Amniotic stem cell (primary cell): ENCODE measurements at regions not wholly inside any gene's neighbourhood (a gene's known extent, or its start where the extent isn't known, plus 50 kb on each side); places are given as distances from the start of the nearest gene placed in this dataset.
"Not testable (repeated sequence)": the region's sequence is repeated elsewhere in the genome, so short reads cannot be mapped to it uniquely, and the experiment has no call there.

Source experiments
- DNase-seq: peaks from one replicate; lab custom pipeline; 2025; lab: John Stamatoyannopoulos, UW

DNA sequence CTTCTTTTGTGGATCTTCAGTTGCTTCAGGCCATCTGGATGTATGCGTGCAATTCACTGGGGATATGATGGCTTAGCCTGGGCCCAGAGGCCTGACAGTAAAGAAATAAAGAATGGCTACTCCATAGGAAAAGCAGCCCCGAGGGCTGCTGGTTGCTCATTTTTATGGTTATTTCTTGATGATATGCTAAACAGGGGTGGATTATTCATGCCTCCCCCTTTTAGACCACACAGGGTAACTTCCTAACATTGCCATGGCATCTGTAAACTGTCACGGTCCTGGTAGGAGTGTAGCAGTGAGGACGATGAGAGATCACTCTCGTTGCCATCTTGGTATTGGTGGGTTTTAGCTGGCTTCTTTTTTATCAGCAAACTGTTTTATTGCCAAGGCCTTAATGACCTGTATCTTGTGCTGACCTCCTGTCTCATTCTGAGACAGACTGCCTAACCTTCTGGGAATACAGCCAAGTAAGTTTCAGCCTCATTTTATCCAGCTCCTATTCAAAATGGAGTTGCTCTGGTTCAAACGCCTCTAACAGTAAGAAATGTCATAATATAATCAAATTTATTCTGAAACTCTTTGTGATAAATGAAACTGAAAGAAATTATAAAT, 60.5 kb downstream of the DSEL start:
- no peak for DNase-seq

DNA sequence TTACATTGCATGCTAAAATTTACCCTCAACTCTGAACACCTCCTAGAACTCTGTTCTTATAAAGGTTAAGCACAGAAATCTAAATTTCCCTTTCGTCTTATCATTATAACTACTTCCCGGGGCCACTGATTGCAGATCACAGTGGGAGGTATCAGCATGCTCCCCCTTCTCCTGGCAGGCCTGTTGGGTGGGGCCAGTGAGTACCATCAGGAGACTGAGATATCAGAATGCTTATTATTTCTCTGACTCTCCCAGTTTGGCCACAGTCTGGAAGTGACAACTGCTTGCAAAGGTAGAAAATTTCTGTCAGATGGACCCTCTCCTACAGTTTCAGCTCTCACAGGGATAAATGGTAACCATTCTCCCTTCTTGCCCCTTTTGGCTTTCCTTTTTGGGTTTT, 62.6 kb downstream of the DSEL start:
- DNase-seq, result no peak

DNA sequence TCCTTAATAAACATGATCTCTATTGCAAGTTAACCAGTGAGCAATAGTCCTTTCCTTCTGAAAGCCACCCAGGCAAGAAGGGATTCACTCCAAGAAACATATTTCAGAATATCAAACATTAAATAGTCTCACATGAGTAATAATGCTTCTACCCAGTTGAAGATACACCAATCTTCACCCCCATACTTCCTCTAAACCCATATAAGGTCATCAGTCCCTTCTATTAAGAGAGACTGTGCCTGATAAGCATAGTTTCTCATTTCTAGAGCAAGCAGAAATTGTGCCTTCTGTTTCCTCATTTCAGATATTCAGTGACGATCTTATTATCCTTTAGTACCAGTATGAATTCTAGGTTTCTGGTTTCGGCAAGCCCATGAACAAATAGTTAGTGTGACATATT, 64.6 kb downstream of the DSEL start:
- no peak for DNase-seq

DNA sequence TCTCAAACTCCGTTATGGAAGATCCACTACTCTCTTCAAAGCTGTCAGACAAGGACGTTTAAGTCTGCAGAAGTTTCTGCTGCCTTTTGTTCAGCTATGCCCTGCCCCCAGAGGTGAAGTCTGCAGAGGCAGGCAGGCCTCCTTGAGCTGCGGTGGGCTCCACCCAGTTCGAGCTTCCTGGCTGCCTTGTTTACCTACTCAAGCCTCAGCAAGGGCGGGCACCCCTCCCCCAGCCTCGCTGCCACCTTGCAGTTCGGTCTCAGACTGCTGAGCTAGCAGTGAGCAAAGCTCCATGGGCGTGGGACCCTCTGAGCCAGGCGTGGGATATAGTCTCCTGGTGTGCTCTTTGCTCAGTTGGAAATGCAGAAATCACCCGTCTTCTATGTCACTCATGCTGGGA, 65.4 kb downstream of the DSEL start:
- not testable (repeated sequence) for DNase-seq

DNA sequence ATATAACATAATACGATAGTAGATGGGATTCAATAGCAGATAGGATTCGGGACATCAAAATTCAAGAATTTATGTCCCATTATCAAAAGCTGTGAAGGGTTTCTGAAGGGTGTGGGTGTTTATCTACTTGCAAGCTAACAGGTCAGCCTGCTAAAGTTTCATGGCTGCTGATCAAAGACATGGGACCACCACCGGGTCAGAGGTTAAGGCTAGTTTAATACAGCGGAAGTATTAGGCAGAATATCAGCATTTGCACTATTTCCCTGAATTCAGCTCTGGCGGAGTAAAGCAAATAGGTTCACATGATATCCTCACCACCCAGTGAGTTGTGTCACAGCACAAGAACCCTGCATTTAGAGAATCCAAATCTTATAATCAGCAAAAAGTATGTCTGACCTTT, 82.5 kb downstream of the DSEL start:
- DNase-seq, result no peak

DNA sequence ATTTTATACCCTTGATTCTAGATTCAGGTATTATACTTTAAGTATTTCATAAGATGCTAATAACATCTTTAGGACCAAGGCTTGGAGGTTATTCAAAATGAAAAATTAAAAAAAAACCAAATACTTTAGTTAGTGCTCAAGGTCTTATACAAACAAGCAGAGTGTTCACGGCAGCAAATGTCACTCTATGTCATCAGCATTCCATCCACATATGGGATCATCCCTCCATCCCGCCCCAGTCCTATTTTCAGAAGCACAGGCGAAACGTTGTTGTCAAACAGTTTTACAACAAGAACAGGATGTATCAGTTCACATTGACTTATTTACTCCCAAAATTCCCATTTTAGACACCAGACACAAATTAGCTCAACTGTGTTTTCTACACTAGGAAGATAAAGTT, 83.7 kb downstream of the DSEL start:
- no peak for DNase-seq

DNA sequence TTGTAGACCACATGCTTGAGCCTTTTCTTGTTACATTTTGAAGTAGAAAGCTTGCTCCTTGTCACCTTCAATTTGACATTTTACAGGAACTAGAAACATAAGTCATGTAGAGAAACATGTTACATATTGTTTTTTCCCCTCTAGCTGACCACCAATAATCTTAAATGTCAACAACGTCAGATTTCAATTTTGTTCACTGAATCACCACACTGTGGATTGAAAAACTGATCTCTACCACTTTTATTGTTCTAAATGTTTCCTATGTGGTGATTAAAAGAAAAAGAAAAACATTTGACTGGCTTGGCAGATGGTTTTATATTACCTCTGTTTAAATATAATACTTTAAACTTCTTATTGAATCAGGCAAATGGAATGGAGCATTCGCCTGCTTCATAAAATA, 87.7 kb downstream of the DSEL start:
- DNase-seq, result peak; percentile 52

DNA sequence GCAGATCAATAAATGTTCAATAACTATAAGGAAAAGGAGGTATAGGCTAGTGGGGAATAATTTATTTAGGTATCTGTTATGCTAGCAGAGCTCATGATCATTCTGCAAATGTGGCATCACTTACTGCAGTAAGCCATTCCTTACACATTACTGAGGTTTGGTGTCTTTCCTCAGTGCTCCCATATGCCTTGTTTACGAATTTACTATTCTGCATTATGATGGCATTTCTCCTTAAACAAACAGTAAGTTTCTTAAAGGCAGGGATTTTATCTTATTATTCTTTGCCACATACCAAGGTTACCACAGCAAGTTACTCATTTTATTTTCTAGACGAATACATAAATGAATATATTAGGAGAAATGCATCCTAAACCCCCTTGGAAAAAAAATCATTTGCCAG, 88.4 kb downstream of the DSEL start:
- peak; percentile 49 for DNase-seq

DNA sequence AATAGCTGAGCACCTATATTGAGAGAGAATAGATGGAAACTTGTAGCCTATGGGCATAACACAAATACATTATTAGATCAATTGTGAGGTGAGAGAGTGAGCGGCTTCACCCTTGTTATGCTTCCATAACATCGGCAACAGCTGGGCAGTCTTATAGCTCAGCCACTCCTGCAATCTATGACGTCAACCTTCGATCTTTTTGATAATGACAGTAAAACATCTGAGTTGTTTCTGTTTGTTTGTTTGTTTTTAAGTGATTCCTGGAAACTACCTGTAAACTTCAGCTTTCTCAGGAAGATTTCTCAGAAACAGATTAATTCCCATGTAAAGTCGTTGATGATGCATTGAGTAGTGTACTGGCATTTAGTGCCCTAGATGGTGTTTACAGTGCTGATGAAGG, 90.0 kb downstream of the DSEL start:
- DNase-seq, result no peak

DNA sequence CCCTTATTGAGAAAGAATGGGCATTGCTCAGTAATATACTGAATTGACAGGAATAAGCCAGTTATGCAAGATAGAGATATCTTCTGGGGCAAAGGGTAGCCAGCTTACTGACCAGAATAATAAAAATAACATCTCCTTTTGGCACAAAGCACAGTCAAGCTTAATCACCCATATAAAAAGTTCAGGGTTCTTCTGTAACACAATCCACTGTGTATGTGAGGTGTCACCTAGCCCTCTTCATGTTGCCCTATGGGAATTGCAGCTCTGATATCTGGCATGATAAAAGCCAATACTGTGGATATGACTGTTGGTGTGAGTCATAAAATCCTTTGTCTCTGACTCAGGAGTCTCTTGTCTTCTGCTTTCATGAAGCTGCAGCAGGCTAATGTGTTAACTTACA, 90.8 kb downstream of the DSEL start:
- peak; percentile 53 for DNase-seq

DNA sequence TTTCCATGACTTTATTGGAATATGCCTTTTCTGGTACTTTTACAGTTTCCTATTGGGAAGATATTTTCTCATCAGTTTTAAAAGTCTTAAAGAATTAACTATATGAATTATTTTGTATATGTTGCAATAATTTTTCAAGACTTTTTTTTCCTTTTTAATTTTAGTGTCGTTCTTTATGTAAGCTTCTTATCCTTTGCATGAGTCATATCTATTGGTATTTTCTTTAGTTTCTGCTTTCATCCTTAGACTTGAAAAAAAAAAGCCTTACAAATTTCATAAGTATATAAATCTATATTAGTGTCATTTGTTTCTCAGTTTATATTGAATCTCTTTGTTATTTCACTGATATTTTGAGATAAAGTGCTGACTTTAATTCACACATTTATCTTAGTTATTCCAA, 94.9 kb downstream of the DSEL start:
- no peak for DNase-seq

DNA sequence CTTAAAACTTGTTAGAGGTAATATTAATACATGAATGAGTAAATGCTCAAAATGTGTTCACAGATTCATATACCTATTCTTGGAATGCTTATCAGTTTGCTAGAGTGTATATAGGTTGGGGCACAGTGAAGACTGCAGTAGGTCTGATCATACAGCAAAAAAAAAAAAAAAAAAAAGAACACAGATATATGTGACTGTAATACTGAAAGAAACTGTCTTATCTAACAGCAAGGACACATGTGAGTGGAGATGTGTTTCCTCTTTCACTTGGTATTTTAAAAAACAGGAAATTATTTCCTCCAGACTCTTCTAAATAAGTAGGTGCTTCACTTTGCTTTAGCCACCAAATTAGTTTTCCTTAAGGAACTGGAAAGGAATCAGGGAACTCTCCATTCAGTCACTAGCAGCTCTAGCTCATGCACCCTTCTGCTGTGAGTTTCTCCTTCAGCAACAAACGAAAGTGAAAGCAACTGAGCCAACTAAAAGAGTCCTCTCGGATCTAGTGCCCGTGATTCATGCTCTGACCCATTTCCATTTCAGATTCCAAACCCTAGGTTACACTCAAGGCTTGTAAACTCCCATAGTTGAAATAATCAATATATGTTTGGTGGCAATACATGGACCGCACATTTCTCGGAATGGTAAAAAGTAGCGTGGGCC, 98.5 kb downstream of the DSEL start:
- no peak for DNase-seq

DNA sequence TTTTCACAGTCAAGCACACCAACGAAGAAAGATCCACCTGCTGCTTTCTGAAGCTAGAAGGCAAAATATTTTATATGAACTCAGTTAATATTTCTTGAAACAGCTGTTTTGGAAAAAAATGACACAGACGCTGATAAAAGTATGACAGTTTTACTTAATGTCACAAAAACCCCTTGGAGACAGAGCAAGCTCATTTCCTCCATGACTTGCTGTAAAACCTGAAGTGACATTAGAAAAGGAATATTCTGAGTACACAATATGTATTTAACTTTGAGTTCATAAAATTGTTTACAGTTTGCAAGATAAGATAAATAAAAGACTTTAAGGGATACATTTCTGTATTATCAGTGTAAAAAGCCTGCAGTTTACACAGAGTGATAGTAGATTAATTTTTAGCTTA, 105.4 kb downstream of the DSEL start:
- DNase-seq, result no peak

DNA sequence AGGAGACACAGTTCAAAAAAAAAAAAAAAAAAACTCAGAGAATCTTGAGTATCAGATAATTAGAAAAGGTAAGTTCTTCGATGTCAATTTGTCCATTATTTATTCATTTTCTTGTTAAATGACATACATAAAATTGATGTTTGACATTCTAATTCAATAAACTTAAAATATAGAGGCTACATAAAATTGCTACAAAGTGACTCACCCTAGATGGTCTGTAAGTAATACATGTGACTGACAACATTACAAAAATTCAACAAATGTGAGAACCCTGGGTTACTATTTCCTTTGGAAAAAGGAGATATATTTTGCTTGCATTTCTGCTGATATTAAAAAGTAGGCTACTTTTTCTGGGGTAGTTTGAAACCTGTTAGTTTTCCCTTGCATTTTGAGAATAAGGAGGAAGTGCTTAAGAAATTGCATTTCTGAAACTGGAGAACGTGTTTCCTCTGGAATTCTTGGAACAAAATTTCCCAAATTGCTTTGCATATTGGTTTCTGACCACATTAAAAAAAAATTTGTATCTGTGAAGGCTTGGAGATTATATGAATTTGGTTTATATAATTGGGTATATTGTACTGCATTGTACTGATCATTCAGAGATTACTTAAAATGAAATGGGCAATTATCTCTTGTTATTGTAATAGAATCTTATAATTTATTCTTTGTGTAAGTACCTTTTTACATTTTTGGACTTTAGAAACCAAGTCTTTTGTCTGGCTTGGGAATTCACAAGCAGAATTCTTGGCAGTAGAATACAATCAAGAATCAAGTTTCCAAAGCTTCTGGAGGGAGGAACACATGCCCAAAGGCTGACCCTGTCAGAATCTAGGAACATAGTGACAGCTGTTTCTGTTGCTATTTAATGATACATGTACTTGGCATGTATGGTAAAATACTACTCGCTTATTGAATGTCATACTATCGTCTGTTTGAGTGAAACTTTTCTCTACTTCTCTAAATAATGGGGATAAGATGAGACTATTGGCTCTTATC, 106.1 kb downstream of the DSEL start:
- DNase-seq, result no peak

DNA sequence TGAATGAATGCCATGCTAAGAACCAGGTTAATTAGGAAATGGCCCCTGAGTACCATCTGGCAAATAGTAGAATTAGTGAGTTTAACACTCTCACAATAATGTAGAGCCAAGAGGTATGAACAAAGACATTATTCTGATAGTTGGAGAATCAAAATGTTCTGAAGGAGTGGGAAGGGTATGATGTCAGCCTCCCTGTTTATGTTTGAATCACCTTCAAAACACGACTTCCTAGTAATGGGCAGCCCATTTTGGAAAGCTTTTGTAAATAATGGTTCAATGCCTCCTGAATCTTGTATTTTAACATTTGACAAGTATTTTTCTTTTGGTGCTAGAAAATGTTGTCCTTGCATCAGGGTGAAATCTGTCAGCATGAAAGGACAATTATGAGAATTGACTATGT, 108.3 kb downstream of the DSEL start:
- DNase-seq, result no peak

DNA sequence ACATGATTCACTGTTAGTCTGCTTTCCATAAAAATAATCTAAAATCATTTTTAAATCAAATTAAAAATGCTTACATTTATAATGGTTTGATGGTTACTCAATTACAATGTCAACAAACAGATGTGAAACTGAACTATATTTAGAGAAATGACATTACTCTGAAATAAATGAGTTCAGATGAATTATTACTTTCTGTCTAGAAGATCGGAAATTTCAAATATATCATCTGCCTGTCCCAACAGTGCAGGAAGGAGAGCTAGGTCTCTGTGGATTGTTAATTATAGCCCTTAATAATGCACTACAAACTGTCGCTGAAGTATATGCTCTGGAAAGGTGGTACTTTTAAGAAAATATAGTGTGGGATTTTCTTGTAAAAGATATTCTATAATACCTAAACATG, 109.8 kb downstream of the DSEL start:
- no peak for DNase-seq

DNA sequence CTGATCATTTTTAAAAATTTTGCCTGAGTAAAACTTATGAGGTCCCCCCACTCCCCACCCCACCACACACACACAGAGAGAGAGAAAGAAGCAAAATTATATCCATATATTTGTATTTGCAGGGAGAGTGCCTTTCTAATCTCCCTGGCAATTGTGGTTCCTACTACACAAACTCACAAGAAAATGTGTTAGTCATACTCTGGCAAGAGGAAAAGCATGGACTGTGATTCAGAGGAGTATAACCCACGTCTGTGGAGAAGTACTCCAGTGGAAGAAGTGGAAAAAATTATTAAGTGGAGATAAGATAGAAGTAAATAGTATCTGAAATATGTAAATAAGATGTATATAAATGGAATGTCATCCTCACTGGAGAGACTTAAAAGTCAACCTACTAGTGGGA, 114.0 kb downstream of the DSEL start:
- DNase-seq, result no peak

DNA sequence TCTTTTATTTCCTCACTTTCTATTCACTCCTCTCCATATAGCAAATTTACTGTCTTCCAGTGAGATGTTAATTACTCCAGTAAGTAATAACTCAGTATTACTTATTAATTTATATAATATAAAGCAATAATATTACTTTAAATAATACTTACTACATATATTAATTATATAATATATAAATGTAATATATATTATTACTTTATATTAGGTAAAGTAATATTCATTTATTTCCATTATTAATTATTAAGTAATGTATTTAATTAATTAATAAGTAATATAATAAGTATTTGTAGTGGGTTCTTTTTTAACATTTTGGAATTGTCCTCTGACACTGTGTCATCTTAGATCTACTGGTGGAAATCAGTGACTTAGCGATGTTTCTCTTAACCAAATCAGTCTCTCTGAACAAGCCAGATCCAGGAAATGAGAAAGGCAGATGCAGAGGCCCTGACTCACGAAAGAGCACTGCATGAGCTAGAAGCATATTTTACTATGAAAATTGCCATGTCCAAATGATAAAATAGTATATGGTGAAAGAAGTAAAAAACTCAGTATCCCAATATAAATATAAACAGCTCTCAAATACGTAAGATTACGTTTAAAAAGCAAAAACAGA, 115.9 kb downstream of the DSEL start:
- DNase-seq, result no peak

DNA sequence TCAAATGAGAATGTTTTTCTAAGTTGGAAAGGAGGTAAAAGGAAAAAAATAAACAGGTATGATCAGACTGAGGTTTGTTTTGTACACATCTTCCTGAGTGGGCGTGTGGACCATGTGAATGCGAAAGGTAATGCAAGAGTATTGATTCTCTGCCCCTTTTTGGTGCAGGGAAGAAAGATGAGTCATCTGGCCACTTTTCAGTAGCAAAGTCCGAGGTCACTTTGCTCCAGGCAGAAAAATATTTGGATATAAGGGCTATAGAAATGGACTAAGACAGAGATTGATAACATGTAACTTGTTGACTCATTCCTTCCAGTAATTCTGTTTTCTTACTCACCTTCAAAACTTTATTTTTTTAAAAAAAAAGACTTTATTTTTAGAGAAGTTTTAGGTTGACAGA, 130.5 kb downstream of the DSEL start:
- no peak for DNase-seq

DNA sequence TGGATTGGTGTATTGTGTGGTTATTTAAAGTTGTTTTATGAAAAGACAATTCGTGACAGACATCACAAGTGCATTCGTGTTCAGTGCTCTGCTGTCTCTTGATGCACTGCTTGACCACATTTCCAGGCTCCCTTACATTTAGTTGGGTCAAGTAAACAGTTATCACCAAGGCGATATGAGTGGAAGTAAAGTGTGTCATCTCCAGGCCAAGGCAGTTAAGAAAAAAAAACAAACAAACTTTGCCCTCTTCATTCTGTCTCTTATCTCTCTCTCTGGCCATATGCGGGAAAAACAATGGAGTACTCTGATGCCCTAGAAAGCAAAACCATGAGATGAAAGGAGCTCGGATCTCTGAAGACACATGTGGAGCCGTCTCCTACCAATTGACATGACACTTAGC, 131.1 kb downstream of the DSEL start:
- no peak for DNase-seq

DNA sequence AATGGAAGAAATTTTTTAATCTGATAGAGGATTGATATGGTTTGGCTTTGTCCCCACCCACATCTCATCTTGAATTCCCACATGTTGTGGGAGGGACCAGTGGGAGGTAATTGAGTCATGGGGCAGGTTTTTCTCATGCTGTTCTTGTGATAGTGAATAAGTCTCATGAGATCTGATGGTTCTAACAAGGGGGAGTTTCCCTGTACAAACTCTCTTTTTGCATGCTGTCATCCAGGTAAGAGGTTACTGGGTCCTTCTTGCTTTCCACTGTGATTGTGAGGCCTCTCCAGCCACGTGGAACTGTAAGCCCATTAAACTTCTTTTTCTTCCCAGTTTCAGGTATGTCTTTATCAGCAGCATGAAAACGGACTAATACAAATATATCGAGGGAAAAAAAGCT, 132.5 kb downstream of the DSEL start:
- DNase-seq, result not testable (repeated sequence)

DNA sequence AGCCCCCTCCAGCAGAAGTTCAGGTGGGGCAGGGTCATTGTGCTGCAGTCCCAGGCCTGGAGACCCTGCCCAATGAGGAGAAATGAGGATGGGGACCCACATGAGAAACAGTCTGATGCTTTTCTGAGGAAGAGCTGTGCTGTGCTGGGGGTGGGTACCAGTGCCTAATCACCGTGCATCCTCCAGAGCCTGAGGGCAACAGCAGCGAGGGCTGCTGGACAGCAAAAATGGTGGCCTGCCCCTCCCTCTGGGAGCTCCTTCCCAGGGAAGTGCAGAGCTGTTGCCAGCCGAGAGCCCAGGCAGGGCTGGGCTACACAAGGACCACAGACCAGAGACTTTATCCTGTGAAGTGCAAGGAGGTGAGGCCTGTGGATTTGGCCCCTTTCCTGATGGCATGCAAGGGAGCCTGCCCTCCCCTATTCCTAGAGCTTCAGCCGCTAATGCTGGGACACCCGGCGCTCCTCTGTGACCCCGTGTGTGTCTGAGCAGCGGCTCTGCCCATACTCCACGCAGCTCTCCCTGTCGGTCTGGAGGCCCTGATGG, 134.8 kb downstream of the DSEL start:
- DNase-seq, result no peak
